ENCODE measurements at regions not wholly inside any gene's neighbourhood (a gene's known extent, or its start where the extent isn't known, plus 50 kb on each side); places are given as distances from the start of the nearest gene placed in this dataset.

DNA sequence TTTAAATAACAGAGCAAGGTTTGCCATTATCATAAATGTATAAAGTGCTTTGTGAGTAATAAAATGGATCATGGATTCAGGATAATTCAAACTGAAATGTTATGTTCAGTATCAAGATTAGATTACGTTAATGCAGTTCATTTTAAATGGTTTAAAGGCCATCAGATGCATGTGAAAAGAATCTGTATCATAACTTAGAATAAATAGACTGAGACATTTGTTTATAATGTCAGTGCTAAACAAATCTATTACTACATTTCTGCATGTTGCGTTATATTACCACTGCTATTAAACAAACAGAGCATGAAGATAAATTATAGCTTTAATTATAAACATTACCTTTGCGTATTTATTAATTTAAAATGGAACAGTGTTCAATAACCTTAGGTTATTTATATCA, 160.2 kb downstream of the TOX3 start:
- Histone ChIP-seq H3K27ac (replicated peaks; ENCODE audit: low read length) (no peak overlapping the region), H3K9me3 (replicated peaks in 1 of 2; ENCODE audit: control insufficient read depth in 2 of 2, insufficient read depth in 1 of 2, low read depth in 1 of 2, low read length in 2 of 2) (no peaks in the 10 kb centered on the region), H2BK5ac (ENCODE audit: low read length) (no peak overlapping the region), H3K4me3 (ENCODE audit: low read length in 2 of 2) (no peak overlapping the region), H3K79me1 (ENCODE audit: low read depth, low read length) (no peaks in the 10 kb centered on the region), H3K4ac (ENCODE audit: low read length) (no peak overlapping the region), H3K18ac (ENCODE audit: low read length) (no peak overlapping the region), H3K14ac (ENCODE audit: low read length) (no peak overlapping the region), H4K91ac (ENCODE audit: low read depth, low read length, poor library complexity) (no peak overlapping the region), H2AK5ac (ENCODE audit: low read depth, low read length) (no peak overlapping the region), H2BK12ac (ENCODE audit: low read length) (no peak overlapping the region), H3K36me3 (replicated peaks in 1 of 2; ENCODE audit: control insufficient read depth in 2 of 2, insufficient read depth in 2 of 2, low read length in 2 of 2) (no peaks in the 10 kb centered on the region), H4K8ac (ENCODE audit: low read depth, low read length) (no peak overlapping the region), H2BK120ac (ENCODE audit: low read depth, low read length) (no peak overlapping the region), H3K27me3 (ENCODE audit: control insufficient read depth in 3 of 3, insufficient read depth in 3 of 3, low read depth in 1 of 3, low read length in 3 of 3) (no peaks in the 10 kb centered on the region), H3K4me1 (ENCODE audit: control insufficient read depth in 2 of 2, insufficient read depth in 1 of 2, low read depth in 1 of 2, low read length in 2 of 2) (peaks cover 0 to 5% of the 10 kb centered on the region in 2 donors), H2AFZ (ENCODE audit: low read length) (no peak overlapping the region), H2BK15ac (ENCODE audit: low read length) (no peak overlapping the region), H3K9ac (ENCODE audit: low read depth, low read length, poor library complexity) (no peak overlapping the region), H3K4me2 (ENCODE audit: insufficient read depth, low read length, poor library complexity, severe bottlenecking) (no peak overlapping the region), H3K23ac (ENCODE audit: low read depth, low read length, poor library complexity) (no peak overlapping the region)
- DNase-seq (ENCODE audit: low spot score) = no peak
- WGBS, 2 donors (ENCODE audit: extremely low coverage in 2 of 2, insufficient read length in 2 of 2, insufficient replicate concordance in 1 of 2) = no CpG with 5 or more reads among the region's 3 CpGs

DNA sequence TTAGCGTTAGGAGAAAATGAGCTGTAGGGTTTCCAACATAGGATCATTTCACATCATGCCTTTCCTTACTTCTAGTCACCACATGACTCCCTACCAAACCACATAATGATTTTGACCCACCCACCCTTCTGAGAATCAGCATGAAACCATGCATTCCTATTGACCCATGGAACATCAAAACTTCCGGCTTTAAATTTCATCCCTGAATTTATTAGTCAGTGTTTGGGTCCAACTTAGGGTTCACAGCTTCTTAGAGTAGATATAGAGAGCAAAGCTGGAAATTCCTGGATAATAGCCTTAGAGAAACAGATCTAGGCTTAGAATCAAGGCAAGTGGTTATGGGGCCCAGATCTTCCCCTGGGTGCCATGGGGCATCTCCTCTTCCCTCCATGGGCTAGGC, 162.6 kb downstream of the TOX3 start:
- no peak overlapping the region for H4K91ac ChIP-seq (ENCODE audit: low read depth, low read length, poor library complexity)

DNA sequence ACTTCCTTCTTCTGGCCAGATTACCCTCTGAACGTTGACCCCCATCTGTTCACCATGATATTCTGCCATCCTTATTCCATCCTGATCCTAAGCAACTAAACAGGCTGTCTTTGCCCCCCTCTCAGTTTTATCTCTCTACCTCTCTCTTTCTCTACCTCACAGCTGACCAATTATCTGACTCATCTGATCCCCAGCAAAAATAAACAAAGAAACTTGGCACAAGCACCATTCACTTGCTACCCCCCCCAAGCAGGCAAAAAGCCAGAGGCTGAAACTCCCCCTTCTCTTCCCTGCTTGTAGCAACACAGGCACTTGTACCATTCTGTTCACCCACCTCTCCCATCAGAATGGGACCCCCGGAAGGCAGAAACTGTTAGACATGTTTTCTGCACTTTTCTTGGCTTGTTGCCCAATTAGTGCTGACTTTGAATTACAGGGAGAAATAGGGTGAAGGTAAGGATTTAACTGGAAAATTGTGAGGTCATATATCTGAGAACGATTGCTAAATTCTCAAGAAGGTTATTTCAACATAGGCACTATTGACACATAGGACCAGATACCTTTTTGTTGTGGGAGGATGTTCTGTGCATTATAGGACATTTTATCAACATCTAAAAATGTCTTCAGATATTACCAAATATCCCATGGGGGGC, 163.2 kb downstream of the TOX3 start:
- Histone ChIP-seq H3K27me3 (ENCODE audit: control insufficient read depth in 3 of 3, insufficient read depth in 3 of 3, low read depth in 1 of 3, low read length in 3 of 3) (no peaks in the 10 kb centered on the region), H3K23ac (ENCODE audit: low read depth, low read length, poor library complexity) (no peak overlapping the region), H3K14ac (ENCODE audit: low read length) (no peak overlapping the region), H2BK5ac (ENCODE audit: low read length) (no peak overlapping the region), H3K4me1 (ENCODE audit: control insufficient read depth in 2 of 2, insufficient read depth in 1 of 2, low read depth in 1 of 2, low read length in 2 of 2) (peaks cover 0 to 5% of the 10 kb centered on the region in 2 donors), H4K91ac (ENCODE audit: low read depth, low read length, poor library complexity) (no peak overlapping the region), H2AK5ac (ENCODE audit: low read depth, low read length) (no peak overlapping the region), H2AFZ (ENCODE audit: low read length) (no peak overlapping the region), H2BK15ac (ENCODE audit: low read length) (no peak overlapping the region), H3K4me2 (ENCODE audit: insufficient read depth, low read length, poor library complexity, severe bottlenecking) (no peak overlapping the region), H3K9ac (ENCODE audit: low read depth, low read length, poor library complexity) (no peak overlapping the region), H3K36me3 (replicated peaks in 1 of 2; ENCODE audit: control insufficient read depth in 2 of 2, insufficient read depth in 2 of 2, low read length in 2 of 2) (no peaks in the 10 kb centered on the region), H3K4ac (ENCODE audit: low read length) (no peak overlapping the region), H4K8ac (ENCODE audit: low read depth, low read length) (no peak overlapping the region), H3K18ac (ENCODE audit: low read length) (no peak overlapping the region), H3K79me1 (ENCODE audit: low read depth, low read length) (no peaks in the 10 kb centered on the region), H3K4me3 (ENCODE audit: low read length in 2 of 2) (no peak overlapping the region), H2BK120ac (ENCODE audit: low read depth, low read length) (no peak overlapping the region), H3K9me3 (replicated peaks in 1 of 2; ENCODE audit: control insufficient read depth in 2 of 2, insufficient read depth in 1 of 2, low read depth in 1 of 2, low read length in 2 of 2) (no peaks in the 10 kb centered on the region), H2BK12ac (ENCODE audit: low read length) (no peak overlapping the region), H3K27ac (replicated peaks; ENCODE audit: low read length) (no peak overlapping the region)
- DNase-seq (ENCODE audit: low spot score) = no peak
- WGBS, 2 donors (ENCODE audit: extremely low coverage in 2 of 2, insufficient read length in 2 of 2, insufficient replicate concordance in 1 of 2) = no CpG with 5 or more reads among the region's 3 CpGs

More for the DNA sequence above, 162.6 kb downstream of the TOX3 start:
- no peak overlapping the region for H2BK120ac ChIP-seq (ENCODE audit: low read depth, low read length)
- H2AFZ ChIP-seq (ENCODE audit: low read length) = no peak overlapping the region
- no peak overlapping the region for H3K4me3 ChIP-seq (ENCODE audit: low read length in 2 of 2)
- no peaks in the 10 kb centered on the region for H3K36me3 ChIP-seq (replicated peaks in 1 of 2; ENCODE audit: control insufficient read depth in 2 of 2, insufficient read depth in 2 of 2, low read length in 2 of 2)
- no peak overlapping the region for H2BK15ac ChIP-seq (ENCODE audit: low read length)
- no peaks in the 10 kb centered on the region for H3K9me3 ChIP-seq (replicated peaks in 1 of 2; ENCODE audit: control insufficient read depth in 2 of 2, insufficient read depth in 1 of 2, low read depth in 1 of 2, low read length in 2 of 2)
- H3K79me1 ChIP-seq (ENCODE audit: low read depth, low read length) = no peaks in the 10 kb centered on the region
- H3K14ac ChIP-seq (ENCODE audit: low read length) = no peak overlapping the region
- no peak overlapping the region for H2AK5ac ChIP-seq (ENCODE audit: low read depth, low read length)
- H3K27ac ChIP-seq (replicated peaks; ENCODE audit: low read length) = no peak overlapping the region
- no peak for DNase-seq (ENCODE audit: low spot score)
- H3K27me3 ChIP-seq (ENCODE audit: control insufficient read depth in 3 of 3, insufficient read depth in 3 of 3, low read depth in 1 of 3, low read length in 3 of 3) = no peaks in the 10 kb centered on the region
- H3K18ac ChIP-seq (ENCODE audit: low read length) = no peak overlapping the region
- H4K8ac ChIP-seq (ENCODE audit: low read depth, low read length) = no peak overlapping the region
- H3K9ac ChIP-seq (ENCODE audit: low read depth, low read length, poor library complexity) = no peak overlapping the region
- no peak overlapping the region for H2BK12ac ChIP-seq (ENCODE audit: low read length)
- peaks cover 0 to 5% of the 10 kb centered on the region in 2 donors for H3K4me1 ChIP-seq (ENCODE audit: control insufficient read depth in 2 of 2, insufficient read depth in 1 of 2, low read depth in 1 of 2, low read length in 2 of 2)
- H3K4me2 ChIP-seq (ENCODE audit: insufficient read depth, low read length, poor library complexity, severe bottlenecking) = no peak overlapping the region
- no peak overlapping the region for H3K23ac ChIP-seq (ENCODE audit: low read depth, low read length, poor library complexity)
- no CpG with 5 or more reads among the region's 2 CpGs for WGBS, 2 donors (ENCODE audit: extremely low coverage in 2 of 2, insufficient read length in 2 of 2, insufficient replicate concordance in 1 of 2)
- H2BK5ac ChIP-seq (ENCODE audit: low read length) = no peak overlapping the region
- no peak overlapping the region for H3K4ac ChIP-seq (ENCODE audit: low read length)

DNA sequence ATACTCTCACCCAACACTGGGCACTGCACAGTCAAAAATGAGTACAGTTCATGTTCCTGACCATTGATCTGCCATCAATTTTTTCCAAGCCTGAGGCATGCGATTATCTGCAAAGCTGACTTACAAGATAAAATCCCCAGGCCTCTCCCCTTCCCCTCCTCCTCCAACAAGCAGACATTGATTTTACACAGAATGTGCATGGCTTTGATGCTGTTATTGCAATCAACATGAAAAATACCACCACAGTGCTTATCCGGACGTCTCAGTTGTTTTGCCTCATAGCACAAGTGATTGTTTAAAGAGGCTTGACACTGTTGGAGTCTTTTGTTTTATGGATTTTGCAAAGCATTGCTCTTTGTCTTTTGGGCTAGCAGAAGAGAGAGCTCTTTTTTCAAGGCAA, 163.8 kb downstream of the TOX3 start:
- no CpG with 5 or more reads among the region's 3 CpGs for whole genome bisulfite sequencing, 2 donors (ENCODE audit: extremely low coverage in 2 of 2, insufficient read length in 2 of 2, insufficient replicate concordance in 1 of 2)
- H3K18ac ChIP-seq (ENCODE audit: low read length) = no peak overlapping the region
- H3K4me2 ChIP-seq (ENCODE audit: insufficient read depth, low read length, poor library complexity, severe bottlenecking) = no peak overlapping the region
- no peak overlapping the region for H2AFZ ChIP-seq (ENCODE audit: low read length)
- DNase-seq (ENCODE audit: low spot score) = no peak
- no peak overlapping the region for H2BK12ac ChIP-seq (ENCODE audit: low read length)
- no peak overlapping the region for H2BK5ac ChIP-seq (ENCODE audit: low read length)
- H3K36me3 ChIP-seq (replicated peaks in 1 of 2; ENCODE audit: control insufficient read depth in 2 of 2, insufficient read depth in 2 of 2, low read length in 2 of 2) = no peaks in the 10 kb centered on the region
- no peak overlapping the region for H2BK120ac ChIP-seq (ENCODE audit: low read depth, low read length)
- H2AK5ac ChIP-seq (ENCODE audit: low read depth, low read length) = no peak overlapping the region
- no peak overlapping the region for H3K4me3 ChIP-seq (ENCODE audit: low read length in 2 of 2)
- H3K14ac ChIP-seq (ENCODE audit: low read length) = no peak overlapping the region
- H3K9ac ChIP-seq (ENCODE audit: low read depth, low read length, poor library complexity) = no peak overlapping the region
- peaks cover 0 to 5% of the 10 kb centered on the region in 2 donors for H3K4me1 ChIP-seq (ENCODE audit: control insufficient read depth in 2 of 2, insufficient read depth in 1 of 2, low read depth in 1 of 2, low read length in 2 of 2)
- no peak overlapping the region for H4K8ac ChIP-seq (ENCODE audit: low read depth, low read length)
- no peak overlapping the region for H3K4ac ChIP-seq (ENCODE audit: low read length)
- H3K79me1 ChIP-seq (ENCODE audit: low read depth, low read length) = no peaks in the 10 kb centered on the region
- H4K91ac ChIP-seq (ENCODE audit: low read depth, low read length, poor library complexity) = no peak overlapping the region
- no peaks in the 10 kb centered on the region for H3K9me3 ChIP-seq (replicated peaks in 1 of 2; ENCODE audit: control insufficient read depth in 2 of 2, insufficient read depth in 1 of 2, low read depth in 1 of 2, low read length in 2 of 2)
- H3K27me3 ChIP-seq (ENCODE audit: control insufficient read depth in 3 of 3, insufficient read depth in 3 of 3, low read depth in 1 of 3, low read length in 3 of 3) = no peaks in the 10 kb centered on the region
- H3K23ac ChIP-seq (ENCODE audit: low read depth, low read length, poor library complexity) = no peak overlapping the region
- no peak overlapping the region for H3K27ac ChIP-seq (replicated peaks; ENCODE audit: low read length)
- no peak overlapping the region for H2BK15ac ChIP-seq (ENCODE audit: low read length)

All from neuronal stem cell (in vitro differentiated cells).